ENCODE measurements at regions not wholly inside any gene's neighbourhood (a gene's known extent, or its start where the extent isn't known, plus 50 kb on each side); places are given as distances from the start of the nearest gene placed in this dataset.
A peak's percentile ranks its signal among the peaks of the same experiment; 100 is the strongest.

GRCh38 chr5:68898951-68899471, 194.8 kb upstream of the SLC30A5 start:
- Mint-ChIP-seq H3K9me3 (no peaks in the 10 kb centered on the region; the same call in 1 of the 3 replicates), H3K4me1 (peaks cover 16% of the 10 kb centered on the region), H3K27me3 (ENCODE audit: insufficient read depth, low read depth, poor library complexity) (peaks cover 5% of the 10 kb centered on the region), H3K27ac (peak overlapping the region; percentile 35), H3K4me3 (no peak overlapping the region), H3K36me3 (ENCODE audit: low read depth) (no peaks in the 10 kb centered on the region; the same call in 1 of the 3 replicates)
- Histone ChIP-seq H3K27ac (ENCODE audit: low read depth) (no peak overlapping the region), H4K20me1 (replicated peaks; ENCODE audit: insufficient read depth) (no peaks in the 10 kb centered on the region), H3K4me1 (ENCODE audit: insufficient read depth) (peaks cover 9% of the 10 kb centered on the region), H3K79me2 (replicated peaks; ENCODE audit: insufficient read depth) (no peaks in the 10 kb centered on the region), H3K36me3 (ENCODE audit: insufficient read depth) (no peaks in the 10 kb centered on the region), H3F3A (replicated peaks; ENCODE audit: low read depth) (no peaks in the 10 kb centered on the region), H3K4me2 (no peak overlapping the region), H2AFZ (peak overlapping the region; percentile 33; the same call in 1 of the 2 replicates), H3K4me3 (no peak overlapping the region), H3K27me3 (ENCODE audit: insufficient read depth) (no peaks in the 10 kb centered on the region), H3K9me2 (ENCODE audit: insufficient read depth) (peaks cover 11% of the 10 kb centered on the region; the same call in 1 of the 2 replicates)
- no peak for TF ChIP-seq CREB1 (CRISPR knock-in tag; IDR thresholded peaks at IDR 0.05; ENCODE audit: low read depth)
- 0 out of 2 replicates have a peak, but pooled peaks have one; percentile 22 for TF ChIP-seq NANOG (IDR thresholded peaks at IDR 0.05; ENCODE audit: borderline replicate concordance)
- peak; percentile 54; the same call in 2 of the 3 replicates for ATAC-seq
- peak; percentile 51 for DNase-seq (ENCODE audit: low spot score)

- Histone ChIP-seq H3K4me1 (ENCODE audit: insufficient read depth) (no peaks in the 10 kb centered on the region), H3K4me3 (no peak overlapping the region), H3K9me2 (ENCODE audit: insufficient read depth) (0 out of 2 replicates have a peak, but pooled peaks cover 3% of the 10 kb centered on the region), H2AFZ (no peak overlapping the region), H4K20me1 (replicated peaks; ENCODE audit: insufficient read depth) (no peaks in the 10 kb centered on the region), H3K4me2 (no peak overlapping the region), H3K27me3 (ENCODE audit: insufficient read depth) (no peaks in the 10 kb centered on the region), H3K27ac (ENCODE audit: low read depth) (no peak overlapping the region), H3K36me3 (ENCODE audit: insufficient read depth) (no peaks in the 10 kb centered on the region), H3F3A (replicated peaks; ENCODE audit: low read depth) (no peaks in the 10 kb centered on the region), H3K79me2 (replicated peaks; ENCODE audit: insufficient read depth) (no peaks in the 10 kb centered on the region)
- no peak for TF ChIP-seq ZNF114 (CRISPR knock-in tag; IDR thresholded peaks at IDR 0.05)
- TF ChIP-seq CREB1 (CRISPR knock-in tag; IDR thresholded peaks at IDR 0.05; ENCODE audit: low read depth): no peak
- no peak for TF ChIP-seq JUNB (IDR thresholded peaks at IDR 0.05; ENCODE audit: unreplicated experiment)
- no peak for TF ChIP-seq EZH2 (IDR thresholded peaks at IDR 0.05; ENCODE audit: low read depth, unreplicated experiment)
- no peak for TF ChIP-seq CTCF (conservative IDR thresholded peaks at IDR 0.05; ENCODE audit: low read depth in 2 of 2)
- no peak for TF ChIP-seq ETS1 (IDR thresholded peaks at IDR 0.05)
- no peak for TF ChIP-seq ZNF331 (CRISPR knock-in tag; IDR thresholded peaks at IDR 0.05; ENCODE audit: low read depth)
- no peak for DNase-seq (ENCODE audit: low spot score)
- Mint-ChIP-seq H3K36me3 (ENCODE audit: low read depth) (peaks cover 20% of the 10 kb centered on the region; the same call in 2 of the 3 replicates), H3K9me3 (peaks cover 18% of the 10 kb centered on the region), H3K4me3 (no peak overlapping the region), H3K27me3 (ENCODE audit: insufficient read depth, low read depth, poor library complexity) (no peaks in the 10 kb centered on the region), H3K27ac (no peak overlapping the region), H3K4me1 (peaks cover 6% of the 10 kb centered on the region; the same call in 1 of the 3 replicates)
- no peak for ATAC-seq
Observed at GRCh38 chr5:68911840-68912690, 181.7 kb upstream of the SLC30A5 start.

Measured in GM23338 (cell line).